ENCODE measurements at regions not wholly inside any gene's neighbourhood (a gene's known extent, or its start where the extent isn't known, plus 50 kb on each side); places are given as distances from the start of the nearest gene placed in this dataset.

DNA sequence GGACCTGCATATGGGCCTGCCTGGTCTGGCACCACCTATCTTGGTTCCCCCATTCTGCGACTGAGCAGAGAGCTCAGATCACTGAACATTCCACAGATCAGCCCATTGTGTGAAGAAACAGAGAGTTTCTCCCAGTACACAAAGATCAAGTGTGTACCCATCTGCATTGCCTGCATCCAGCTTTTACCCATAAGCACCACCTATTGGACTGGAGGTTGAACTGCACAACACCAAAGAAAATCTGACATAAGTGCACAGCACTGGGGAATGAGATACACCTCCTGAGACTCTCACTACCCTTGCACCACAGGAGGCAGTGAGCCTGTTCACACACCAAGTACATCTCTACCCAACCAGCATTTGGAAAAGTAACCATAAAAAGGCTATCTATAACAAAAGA, 362.6 kb upstream of the CLEC14A start:
- TF ChIP-seq, protein P1, sequence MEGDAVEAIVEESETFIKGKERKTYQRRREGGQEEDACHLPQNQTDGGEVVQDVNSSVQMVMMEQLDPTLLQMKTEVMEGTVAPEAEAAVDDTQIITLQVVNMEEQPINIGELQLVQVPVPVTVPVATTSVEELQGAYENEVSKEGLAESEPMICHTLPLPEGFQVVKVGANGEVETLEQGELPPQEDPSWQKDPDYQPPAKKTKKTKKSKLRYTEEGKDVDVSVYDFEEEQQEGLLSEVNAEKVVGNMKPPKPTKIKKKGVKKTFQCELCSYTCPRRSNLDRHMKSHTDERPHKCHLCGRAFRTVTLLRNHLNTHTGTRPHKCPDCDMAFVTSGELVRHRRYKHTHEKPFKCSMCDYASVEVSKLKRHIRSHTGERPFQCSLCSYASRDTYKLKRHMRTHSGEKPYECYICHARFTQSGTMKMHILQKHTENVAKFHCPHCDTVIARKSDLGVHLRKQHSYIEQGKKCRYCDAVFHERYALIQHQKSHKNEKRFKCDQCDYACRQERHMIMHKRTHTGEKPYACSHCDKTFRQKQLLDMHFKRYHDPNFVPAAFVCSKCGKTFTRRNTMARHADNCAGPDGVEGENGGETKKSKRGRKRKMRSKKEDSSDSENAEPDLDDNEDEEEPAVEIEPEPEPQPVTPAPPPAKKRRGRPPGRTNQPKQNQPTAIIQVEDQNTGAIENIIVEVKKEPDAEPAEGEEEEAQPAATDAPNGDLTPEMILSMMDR (IDR thresholded peaks at IDR 0.05) = no peak
- no peak for TF ChIP-seq POLR2AphosphoS5 (IDR thresholded peaks at IDR 0.05; ENCODE audit: low read depth, low read length)
- no peak for TF ChIP-seq SIN3A (IDR thresholded peaks at IDR 0.05; ENCODE audit: borderline replicate concordance, insufficient read depth, low read depth, low read length)
- no peak for TF ChIP-seq REST (IDR thresholded peaks at IDR 0.05; ENCODE audit: insufficient read depth in 1 of 2, low read depth in 2 of 2, low read length in 1 of 2)
- no peak for TF ChIP-seq TCF7L2 (IDR thresholded peaks at IDR 0.05; ENCODE audit: low read depth, low read length)

All from Panc1 (cell line).